GM21526 (cell line): ENCODE measurements at regions not wholly inside any gene's neighbourhood (a gene's known extent, or its start where the extent isn't known, plus 50 kb on each side); places are given as distances from the start of the nearest gene placed in this dataset.
"Not testable (repeated sequence)": the region's sequence is repeated elsewhere in the genome, so short reads cannot be mapped to it uniquely, and the experiment has no call there.

Experiments used
- ATAC-seq: cut with Tn5 transposase; IDR thresholded peaks from one replicate; pipeline ENCODE4 v1.9.1; 2021; ENCODE audit warnings: moderate library complexity; ENCODE audit not compliant: unreplicated experiment, low FRiP score

DNA sequence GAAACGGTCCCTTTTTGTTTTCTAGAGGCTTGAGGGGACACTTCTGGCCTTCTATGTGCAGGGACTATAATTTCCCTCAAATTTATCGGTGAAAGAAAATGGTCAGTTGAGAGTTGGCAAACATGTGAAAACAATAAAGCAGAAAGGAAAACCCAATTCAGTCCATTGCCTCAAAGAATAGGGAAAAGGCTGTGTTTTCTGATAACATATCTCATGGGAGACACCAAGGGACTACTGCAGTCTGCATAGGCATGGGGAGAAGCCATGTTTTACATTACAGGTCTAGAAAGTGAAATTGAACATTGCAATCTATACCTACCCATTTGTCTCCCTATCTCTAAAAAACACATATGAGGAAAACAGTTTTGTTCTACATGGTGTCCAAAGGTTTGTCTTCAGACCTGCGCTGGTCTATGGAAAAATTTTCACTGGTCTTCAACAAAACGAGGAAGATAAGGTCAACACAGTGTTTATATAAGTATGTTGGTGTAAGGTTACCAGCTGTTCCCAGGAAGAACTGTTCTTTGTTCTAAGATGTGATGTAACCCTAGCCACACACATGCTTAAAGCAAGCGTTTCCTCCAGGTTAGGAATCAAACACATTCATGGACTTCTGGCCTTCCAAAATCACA is 179.7 kb downstream of the MREG start:
- no peak for ATAC-seq

DNA sequence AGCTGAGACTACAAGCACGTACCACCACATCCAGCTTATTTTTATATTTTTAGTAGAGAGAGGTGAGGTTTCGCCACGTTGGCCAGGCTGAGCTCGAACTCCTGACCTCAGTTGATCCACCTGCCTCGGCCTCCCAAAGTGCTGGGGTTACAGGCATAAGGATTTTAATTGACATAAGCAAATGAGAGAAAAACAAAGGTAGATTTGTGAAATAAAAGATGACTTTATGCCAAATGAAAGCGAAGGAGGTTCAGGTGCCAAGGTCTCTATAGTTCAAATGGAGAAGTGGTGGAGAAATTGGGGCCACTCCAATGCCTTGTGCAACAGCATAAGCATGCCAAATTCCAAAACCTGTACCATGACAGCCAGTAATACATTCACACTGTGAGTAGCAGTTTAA is 180.6 kb downstream of the MREG start:
- ATAC-seq = no peak

DNA sequence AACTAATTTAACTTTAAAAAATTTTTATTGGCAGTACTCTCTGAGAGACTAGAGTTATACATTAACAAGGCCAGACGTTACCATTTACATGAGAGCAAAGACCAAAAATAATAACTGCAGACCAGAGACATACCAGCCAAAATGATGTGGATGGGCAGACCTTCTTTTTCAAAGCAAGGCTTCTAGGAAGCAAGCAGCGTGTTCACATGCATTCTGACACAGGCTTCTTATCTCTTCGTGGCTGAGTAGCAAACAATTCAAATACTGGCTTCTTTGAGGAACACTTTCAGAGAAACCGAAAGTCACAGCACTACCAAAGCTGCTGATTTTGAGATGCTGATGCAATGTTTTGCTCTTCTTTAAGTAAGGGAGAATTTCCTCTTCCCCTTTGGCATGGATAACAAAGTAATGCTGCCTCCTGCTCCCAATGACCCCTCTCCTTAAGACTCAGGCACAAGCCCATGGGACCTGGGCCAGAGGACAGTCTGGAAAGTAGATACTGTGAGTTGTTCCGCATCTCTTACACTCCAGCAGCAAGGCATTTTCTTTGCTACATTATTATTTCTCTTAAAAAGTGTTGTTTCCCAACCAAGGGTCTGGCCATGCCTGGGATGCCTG is 181.9 kb downstream of the MREG start:
- no peak for ATAC-seq

DNA sequence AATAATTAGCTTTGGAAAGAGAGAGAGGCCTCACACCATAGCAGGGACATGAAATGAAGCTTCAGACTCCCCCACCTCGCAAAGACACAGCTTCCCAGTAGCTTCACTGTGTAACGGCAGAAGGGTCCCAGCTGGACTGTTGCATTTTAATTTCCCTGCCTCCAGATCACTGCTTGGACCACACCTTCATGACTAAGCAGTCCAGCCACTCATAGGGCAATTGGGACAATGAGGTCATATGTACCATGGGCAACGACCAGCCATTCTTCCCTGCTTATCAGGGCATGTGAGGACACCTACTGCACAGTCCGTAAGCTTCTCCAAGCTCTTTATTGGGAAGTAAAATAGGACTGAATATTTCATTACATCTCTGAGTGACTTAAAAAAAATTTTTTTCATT is 183.0 kb downstream of the MREG start:
- ATAC-seq = no peak

DNA sequence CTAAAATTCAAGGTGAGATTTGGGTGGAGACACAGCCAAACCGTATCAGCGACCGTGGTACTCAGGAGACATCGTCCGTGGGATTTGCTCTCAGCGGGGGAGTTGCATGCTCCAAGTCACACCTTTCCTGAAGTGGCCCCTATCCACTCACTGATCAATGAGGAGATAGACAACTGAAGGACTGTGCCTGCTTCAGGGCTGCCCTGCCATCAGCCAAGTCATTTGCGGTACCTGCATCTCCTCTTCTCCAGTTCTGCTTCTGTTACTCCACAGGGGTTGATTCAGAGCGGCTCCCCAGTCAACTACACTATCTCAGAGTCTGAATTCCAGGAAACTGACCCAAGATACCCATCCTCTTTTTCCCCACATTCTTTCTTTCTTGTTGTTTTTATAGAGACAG is 184.1 kb downstream of the MREG start:
- no peak for ATAC-seq

DNA sequence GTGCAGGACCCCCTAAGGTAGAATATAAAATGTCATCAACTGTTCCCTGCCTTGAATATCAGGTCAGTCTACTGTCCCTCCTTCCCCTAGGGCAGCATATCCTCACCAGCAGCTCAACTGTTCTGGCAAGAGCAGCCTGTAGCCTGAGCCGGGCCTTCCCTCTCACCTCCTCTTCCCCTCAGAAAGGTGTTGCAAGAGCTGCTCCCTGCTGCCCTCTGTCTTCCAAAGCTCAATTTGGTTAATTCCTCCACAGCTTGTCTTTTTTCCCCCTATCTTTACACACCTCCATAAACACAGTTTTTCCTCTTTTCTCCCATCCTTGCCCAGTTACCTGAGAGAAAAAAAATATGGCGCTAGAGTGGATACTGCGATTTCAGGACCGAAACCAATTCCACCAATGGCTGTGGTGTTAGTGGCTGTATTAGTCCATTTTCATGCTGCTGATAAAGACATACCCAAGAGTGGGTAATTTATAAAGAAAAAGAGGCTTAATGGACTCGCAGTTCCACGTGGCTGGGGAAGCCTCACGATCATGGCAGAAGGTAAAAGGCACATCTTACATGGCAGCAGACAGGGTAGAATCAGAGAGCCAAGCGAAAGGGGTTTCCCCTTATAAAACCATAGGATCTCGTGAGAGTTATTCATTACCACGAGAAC is 184.7 kb downstream of the MREG start:
- ATAC-seq = peak; percentile 89

DNA sequence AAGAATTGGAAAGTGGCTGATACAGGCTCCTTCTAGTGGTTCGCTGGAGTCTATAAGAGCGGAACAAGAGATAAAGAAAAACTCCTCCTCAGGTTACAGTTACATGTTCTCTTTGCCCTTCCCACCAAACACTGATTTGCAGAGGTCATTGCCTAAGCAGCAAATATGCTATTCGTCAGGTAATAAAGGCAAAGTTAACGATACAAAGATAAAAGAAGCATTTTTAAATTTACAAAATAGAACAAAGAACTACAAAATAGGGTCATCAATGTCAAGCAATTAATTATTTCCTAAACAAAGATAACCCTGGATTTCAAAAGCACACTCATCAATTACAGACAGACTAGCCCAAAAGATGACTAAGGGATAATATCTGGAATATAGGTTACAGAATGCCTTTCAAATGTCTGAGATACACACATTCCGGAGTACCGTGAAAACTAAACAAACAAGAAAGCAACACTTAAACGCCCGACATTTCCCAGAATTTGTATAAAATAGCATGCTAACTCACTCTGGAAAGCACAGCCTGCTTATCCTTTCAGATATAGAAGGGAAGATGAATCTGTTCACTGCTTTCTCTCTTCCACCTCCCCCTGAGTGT is 186.4 kb downstream of the MREG start:
- no peak for ATAC-seq

DNA sequence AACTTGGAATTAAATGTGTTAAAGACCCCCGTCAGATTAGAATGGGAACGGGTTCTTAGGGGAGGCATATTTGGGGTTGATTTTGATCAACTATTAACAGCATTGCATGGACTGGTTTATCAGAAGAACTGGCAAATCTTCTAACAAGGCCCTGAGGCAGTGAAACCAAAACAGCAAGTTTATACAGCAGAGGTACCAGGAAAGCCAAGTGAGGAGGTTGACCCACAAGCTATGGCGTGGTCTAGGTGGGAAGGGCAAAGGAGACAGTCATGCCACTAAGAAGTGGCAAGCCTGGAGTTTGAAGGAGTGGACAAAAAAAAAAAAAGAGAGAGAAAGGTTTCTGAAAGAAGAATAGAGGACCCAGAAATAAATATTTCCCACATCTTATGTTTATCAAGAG is 187.0 kb downstream of the MREG start:
- ATAC-seq = no peak

DNA sequence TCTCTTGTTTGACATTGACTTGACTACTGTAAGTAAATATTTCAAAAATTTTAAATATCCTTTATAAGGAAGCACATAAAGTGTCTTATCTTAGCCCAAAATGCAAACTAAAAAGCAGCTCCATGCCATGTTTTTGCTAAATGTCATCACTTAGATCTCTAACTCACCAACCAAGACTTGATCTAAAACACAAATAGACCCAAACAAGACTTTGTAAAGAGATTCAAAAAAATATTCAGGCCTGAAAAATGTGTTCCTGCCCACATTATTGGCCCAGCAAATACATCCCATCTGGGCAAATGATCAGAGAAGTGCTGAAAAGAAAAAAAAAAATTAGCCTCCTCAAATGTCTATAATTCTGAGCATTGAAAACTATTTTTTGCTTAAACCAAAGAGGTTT is 187.6 kb downstream of the MREG start:
- ATAC-seq = no peak

DNA sequence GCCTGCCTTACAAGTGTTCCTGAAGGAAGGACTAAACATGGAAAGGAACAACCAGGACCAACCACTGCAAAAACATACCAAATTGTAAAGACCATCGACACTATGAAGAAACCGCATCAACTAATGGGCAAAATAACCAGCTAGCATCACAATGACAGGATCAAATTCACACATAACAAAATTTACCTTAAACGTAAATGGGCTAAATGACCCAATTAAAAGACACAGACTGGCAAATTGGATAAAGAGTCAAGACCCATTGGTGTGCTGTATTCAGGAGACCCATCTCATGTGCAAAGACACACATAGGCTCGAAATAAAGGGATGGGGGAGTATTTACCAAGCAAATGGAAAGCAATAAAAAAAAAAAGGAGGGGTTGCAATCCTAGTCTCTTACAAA is 192.1 kb downstream of the MREG start:
- not testable (repeated sequence) for ATAC-seq

DNA sequence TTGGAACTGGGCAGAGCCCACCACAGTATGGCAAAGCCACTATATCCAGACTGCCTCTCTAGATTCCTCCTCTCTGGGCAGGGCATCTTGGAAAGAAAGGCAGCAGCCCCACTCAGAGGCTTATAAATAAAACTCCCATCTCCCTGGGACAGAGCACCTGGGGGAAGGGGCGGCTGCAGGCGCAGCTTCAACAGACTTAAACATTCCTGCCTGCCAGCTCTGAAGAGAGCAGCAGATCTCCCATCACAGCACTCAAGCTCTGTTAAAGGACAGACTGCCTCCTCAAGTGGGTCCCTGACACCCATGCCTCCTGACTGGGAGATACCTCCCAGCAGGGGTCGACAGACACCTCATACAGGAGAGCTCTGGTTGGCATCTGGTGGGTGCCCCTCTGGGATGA is 193.6 kb downstream of the MREG start:
- ATAC-seq = not testable (repeated sequence)

DNA sequence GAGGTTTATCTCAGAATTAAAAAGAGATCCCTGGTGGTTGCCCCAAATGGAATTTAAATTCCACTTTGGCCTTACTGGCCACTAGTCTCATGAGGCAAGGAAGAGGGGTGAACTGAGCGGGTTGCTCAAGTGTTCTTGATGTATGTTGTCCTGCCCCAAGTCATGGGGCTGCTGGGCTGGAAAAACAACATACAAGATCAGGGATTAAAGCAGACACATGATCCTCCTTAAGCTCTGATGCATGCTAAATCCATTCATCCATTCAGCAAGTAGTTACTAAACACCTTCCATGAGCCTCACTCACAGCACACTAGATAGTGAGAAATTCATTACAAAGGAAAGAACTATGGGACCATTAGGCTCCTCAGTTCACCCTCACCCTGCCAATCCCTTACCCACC is 196.3 kb downstream of the MREG start:
- no peak for ATAC-seq

DNA sequence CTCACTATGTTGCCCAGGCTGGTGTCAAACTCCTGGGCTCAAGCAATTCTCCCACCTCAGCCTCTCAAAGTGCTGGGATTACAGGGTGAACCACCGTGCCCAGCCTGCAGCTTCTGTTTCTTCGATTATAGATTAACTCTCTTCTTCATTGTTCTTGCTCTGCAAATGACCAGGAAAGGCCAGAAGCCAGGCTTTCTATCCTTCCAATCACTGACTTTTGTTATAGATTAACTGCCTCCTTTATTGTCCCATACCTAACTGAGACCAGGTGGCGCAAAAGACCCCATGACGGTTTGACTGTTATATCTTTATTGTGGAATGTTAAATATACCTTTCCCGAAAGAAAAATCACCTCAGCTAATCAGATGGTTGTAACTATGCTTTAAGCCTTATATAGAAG is 196.9 kb downstream of the MREG start:
- ATAC-seq = no peak

DNA sequence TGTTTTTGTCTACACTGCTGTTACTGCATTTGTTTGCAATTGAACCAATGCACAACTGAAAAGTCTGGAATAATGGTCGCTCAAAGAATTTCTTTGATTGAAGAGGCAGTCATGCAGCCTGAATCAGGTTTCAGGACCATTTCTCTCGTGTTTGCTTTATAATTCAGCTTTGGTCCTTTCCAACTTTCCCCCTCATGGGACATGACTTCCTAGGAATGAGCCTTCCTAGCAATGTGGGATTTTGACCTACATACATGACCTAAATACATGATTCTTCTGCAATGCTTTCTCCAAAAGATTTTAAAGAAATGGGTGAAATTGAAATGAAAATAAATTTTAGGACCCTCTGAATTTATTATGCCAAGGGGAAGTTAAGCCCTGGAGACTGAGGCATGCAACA is 197.4 kb downstream of the MREG start:
- ATAC-seq = no peak

DNA sequence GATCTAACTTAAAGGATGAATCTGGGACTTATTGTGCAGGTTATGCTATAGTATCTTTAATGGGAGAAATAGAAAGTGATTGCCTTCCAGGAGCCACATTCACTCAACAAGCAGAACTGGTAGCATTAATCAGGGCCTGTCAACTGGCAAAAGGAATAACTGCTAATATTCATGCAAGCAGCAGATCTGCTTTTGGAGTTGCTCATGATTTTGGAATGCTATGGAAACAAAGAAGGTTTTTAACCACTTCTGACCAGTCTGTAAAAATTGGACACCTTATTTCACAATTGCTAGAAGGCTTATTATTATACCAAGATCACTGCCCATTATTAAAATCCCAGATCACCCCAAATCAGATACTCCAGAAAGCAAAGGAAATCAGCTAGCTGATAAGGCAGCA is 200.4 kb downstream of the MREG start:
- no peak for ATAC-seq

DNA sequence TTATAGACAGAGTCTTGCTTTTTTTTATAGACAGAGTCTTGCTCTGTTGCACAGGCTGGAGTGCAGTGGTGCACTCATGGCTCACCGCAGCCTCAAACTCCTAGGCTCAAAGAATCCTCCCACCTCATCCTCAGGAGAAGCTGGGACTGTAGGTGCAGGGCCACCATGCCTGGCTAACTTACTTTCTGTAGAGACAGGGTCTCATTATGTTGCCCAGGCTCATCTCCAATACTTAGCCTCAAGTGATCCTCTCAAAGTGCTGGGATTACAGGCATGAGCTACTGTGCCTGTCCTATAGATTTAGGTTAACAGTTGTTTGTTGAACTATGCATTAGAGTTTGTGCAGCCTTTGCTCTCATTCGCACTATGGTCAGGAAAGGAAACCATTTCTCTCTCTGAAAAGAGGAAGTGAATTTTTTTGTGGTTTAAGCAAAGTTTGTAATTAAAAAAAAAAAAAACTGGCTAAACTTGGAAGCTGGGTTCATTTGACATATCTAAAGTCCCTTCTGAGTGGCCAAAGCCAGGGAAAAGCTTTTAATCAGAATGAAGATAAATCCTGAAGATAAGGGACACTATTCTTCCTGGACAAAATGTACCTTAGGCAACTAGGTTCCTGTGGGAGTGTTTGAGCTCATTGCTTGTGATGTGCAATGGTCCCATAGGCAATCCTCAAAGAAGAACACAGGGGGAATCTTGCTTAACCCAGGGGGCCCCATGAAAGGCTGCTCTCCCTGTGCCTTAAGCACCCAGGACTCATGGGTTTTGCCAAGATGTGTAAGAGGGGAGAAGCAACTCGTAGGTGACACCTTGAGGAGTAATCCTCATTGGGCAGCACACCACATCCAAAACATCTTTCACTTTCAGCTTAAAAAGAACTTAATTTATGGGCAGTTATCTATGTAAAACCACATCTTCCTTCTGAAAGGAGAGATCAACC is 201.7 kb downstream of the MREG start:
- ATAC-seq = peak; percentile 95

DNA sequence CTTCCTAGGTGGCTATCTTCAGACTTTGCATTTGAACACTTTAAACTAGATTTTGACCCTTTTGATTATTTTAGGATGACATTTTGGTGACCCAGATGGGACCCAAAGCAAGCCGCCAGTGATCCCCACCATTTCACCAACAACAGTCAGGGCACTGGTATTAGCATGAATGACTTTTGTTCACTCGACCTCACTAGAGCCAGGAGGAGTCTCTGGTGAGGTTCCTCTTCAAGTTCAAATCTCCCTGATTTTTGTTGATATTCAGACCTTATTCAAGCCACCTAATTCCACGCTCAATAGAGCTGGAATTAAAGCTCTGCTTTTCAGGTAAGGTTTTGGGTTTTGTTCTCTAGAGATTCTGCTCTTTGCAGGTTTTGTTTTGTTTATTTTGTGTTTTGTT is 202.3 kb downstream of the MREG start:
- ATAC-seq = peak; percentile 39

DNA sequence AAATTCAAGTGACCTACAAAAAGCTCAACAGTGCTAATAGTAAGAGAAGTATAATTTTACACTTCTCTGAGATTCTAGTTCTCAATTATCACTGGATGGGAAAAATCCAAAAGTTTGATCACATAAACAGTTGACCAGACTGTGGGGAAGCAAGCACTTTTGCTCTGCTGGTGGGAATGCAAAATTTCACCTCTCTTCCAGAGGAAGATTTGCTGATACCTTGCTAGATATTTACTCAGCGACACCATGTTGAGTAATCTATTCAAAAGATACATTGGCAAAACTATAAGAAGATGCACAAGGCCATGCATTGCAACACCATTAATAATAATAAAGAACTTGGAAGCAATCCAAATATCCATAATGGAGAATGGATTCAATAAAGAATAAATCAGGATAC is 204.4 kb downstream of the MREG start:
- no peak for ATAC-seq

DNA sequence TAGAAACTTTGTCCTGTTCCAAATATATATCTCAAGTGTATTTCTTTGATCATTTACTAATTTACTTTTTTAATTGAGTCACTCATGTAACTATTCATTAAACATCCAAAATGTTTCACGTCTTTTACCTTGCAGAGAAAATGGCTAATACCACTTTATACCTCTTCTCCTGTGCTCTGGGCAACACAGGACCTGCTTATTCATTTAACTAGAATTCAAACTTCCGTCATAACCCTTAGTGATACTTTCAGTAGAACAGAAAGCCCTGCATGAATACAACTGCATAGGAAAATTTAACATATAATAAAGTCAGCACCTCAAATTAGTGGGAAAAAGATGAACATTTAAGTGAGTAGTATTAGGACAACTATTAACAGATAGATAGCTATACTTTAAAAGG is 205.2 kb downstream of the MREG start:
- ATAC-seq = no peak

DNA sequence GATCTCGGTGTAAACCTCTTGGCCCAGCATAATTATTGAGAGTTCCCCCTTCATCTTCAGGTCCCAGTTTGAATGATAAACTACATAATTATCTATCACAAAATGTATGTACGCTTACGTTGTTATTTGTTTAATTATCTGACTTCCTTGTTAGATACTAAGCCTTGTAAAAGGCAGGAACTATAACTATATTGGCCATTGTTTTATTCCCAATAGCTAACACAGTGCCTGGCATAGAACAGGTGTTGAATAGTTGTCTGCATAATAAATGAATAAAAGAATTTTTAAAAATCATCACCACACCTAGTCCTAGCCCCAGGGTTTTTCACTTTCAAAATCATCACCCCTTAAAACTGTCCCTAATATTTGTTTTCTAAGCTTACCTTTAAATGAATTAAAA is 207.9 kb downstream of the MREG start:
- no peak for ATAC-seq

DNA sequence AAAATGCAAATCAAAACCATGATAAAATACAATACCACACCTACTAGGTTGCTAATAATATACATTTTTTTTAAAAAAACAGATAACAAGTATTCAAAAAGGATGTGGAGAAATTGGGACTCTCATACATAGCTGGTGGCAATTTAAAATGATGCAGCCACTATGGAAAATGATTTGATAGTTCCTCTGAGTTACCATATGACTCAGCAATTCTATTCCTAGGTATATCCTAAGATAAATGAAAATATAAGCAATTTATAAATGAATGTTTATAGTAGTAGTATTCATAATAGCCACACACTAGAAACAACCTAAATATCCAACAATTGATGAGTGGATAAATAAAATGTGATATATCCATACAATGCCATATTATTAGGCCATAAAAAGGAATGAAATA is 210.2 kb downstream of the MREG start:
- ATAC-seq = no peak
